GM21529 (cell line): ENCODE measurements at regions not wholly inside any gene's neighbourhood (a gene's known extent, or its start where the extent isn't known, plus 50 kb on each side); places are given as distances from the start of the nearest gene placed in this dataset.
"Not testable (repeated sequence)": the region's sequence is repeated elsewhere in the genome, so short reads cannot be mapped to it uniquely, and the experiment has no call there.

Experiments
- ATAC-seq: cut with Tn5 transposase; IDR thresholded peaks from one replicate; pipeline ENCODE4 v1.9.1; 2021; ENCODE audit not compliant: unreplicated experiment

DNA sequence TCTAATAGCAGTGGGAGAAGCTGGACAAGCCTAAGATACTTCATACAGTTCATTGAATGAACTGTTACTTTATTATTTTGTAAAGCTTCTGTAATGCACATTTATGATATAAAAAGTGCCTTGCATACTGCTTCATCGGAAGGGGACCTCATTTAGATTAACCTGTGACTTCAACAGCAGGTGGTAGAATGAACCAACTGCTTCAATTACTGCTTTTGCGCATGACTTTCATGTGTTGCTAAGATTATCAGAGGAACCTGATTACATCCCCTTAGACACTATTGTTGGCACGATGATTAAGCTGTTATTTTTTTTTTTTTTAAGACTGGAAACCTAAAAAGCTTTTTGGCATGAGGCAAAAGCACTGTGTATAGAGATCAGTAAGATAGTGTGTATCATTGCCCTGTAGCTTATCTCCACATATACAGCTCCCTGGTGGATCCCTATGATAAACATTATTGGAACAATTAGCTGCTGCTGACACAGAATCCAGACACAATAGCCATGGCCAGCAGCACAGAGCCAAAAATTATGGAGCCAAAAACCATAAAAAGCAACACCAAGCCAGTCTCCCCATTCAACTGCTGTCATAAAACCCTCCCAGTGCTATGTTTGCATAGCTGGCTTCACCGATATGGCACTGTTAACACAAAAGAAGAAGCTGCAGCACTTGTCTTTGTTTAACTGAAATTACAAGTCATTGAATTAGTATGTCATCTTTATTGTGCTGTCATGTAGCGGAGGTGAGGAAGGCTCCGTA, 731.6 kb upstream of the MMS22L start:
- no peak for ATAC-seq

DNA sequence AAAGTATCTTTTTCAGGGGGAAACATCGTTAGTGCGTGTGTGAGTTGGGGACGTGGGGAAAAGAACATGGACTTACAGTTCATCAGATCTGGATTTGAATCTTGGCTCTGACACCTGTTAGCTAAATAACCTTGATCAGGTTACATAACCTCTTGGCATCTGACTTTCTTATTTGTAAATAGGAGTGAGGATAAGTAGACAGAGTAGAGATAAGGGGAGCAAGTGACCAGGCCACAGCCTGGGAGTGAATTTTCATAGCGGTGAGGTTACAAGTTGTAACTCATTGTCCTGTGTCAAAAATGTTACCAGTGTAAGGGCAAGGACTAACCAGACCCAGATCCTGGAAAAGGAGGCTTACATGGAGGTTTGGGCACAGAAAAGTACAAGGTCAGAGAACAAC, 733.5 kb upstream of the MMS22L start:
- ATAC-seq, result no peak

DNA sequence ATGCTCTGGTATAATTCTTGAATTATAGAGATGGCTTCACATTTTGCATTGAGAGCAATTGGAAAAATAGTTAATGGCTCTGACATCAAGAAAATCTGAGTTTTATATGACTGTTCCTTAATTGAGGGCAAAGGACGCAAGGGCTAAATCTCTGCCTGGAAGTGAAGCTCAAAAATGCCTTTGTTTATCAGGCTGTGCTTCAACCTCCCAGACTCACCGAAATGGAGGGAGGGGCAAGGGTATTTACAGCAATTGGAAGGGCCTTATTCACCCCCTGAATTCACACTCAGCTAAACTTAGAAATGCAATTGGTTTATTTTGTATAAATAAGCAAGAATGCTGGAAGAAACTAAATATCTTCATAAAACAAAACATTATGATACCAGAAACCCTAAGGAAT, 737.2 kb upstream of the MMS22L start:
- ATAC-seq, result no peak

DNA sequence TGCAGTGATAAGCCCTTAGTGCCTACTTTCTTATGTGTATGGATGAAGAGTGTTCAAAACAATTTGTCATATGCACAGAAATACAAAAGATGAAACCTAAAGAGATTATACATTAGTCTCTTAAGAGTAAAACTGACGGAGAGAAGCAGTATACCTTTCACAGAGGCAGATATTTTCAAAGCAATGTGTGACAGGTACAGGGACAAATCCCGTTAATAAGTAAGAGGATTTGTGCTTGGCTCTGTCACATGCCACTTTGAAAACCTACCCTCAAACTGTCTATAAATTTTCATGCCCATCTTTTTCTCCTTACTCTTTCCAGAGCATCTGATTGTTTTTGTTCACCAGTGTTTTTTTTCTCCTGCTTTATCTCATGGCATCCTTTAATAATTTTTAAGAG, 741.3 kb upstream of the MMS22L start:
- ATAC-seq, result no peak

DNA sequence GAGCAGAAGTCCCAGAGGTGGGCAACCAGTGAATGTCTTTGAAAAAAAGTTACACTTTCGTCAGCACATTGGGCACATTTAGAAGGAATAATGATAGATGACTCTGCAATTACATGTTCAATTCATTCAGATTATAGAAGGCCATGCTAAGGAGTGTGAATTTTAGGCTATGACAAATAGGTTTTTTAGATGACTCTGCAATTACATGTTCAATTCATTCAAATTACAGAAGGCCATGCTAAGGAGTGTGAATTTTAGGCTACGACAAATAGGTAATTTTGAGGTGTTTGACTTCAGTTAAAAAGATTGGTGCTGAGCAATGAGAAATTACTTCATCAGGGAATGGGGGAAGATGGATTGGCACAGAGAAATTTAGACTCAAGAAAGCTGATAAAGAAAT, 744.9 kb upstream of the MMS22L start:
- ATAC-seq, result no peak

DNA sequence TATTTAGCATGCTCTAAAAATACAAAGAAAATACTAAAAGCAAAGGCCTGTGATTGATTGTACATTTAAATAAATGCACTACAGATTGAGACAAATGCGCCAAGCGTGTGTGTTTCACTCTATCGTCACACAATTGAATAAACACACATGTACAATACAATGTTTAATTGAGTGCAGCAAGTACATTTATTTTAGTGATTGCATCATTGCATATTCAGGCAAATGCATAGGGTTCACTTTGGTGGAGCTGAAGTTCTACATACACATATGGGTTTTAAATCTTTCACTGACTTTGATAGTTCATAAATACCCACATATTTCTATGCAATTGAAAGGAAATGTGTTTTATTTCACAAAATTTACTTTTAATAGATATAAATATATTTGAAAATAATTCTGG, 750.6 kb upstream of the MMS22L start:
- ATAC-seq, result no peak

DNA sequence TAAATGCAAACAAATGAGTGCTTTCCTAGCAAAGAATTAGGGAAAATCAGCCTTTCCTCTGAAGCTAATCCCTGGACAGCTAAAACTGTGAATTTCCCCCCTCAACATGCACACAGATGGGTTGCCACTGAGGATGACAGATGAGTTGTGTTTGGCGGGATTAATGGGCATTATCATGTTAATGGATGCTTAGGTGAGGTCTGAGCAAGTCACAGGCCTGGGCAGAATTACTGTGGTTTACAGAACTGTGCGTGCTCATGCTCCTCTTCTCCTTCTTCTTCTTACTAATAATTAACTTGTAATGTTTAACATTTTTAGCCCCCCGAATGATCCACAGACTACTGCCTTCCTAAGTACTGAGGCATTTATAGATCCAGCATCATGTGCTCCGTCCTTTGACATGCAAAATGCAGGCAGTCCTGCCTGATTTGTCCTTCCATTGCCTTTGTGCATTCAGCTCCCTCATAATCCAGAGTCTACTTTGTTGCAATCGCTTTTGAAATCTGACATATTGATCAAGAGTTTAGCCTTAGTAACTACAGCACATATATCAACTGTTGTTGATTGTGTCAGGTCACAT, 753.4 kb upstream of the MMS22L start:
- no peak for ATAC-seq

DNA sequence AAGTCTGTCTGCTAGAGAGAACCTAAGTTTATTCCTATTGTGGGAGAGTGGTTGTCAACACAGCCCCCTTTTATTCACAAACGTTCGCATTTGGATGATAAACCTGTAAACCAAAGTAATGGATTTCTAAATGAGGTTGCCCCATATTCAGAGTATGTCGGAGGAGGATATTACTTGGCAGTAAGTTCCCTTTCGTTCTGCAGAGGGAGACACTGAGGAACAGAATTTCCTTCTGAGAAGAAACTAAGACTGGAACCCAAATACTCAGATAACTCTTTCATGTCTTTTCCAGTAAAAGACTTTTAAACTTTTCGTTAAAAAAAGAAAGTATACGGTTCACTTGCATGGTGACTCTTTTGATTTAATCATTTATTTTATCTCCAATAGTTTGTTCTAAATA, 754.6 kb upstream of the MMS22L start:
- no peak for ATAC-seq

DNA sequence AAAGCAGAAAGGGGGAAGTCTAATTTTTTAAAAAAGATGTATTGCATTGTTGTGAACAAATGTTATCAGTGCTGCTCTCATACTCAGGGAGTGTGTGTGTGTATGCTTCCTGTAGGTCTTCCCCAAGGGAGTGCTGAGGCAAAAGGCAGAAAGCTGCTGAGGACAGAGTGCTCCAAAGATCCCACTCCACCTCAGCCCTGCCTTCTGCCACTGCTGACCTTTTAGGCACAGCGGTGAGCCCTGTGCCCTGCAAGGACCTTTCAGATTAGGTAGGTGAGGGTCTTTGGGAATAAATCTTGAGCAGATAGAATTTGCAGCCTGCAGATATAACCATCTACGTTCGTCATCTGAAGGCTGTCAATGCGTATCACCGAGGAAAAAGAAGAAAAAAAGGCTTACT, 756.4 kb upstream of the MMS22L start:
- no peak for ATAC-seq

DNA sequence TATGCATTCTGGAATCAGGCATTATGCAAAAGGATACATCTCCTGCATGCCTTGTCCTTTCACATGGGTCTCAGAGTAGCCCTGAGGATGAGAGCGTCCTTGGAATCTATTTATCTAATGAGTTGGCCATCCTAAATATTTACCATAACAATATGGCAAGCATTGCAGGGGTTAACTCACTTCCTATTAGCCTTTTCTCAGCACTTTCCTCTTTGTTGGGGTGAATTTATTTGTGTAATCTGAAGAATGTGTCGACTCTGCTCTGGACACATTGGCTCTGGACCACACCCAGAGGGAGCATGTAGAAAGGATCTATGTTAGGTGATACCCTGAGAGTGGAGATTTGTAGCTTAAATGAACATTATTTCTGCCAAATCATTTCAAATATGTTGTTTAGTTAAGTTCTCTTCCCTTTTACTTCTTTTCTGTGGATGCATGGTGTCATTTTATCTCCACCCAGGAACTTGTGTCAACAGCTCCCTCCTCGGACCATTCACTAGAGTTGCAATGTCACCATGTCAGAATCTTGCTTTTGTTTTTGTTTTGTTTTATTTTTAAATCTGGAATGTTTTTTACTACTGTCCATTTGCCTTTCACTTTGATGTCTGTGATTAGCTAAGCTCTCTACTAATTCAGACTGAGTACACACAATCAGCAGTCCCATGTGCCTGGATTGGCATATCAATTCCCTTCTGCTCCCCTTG, 757.0 kb upstream of the MMS22L start:
- no peak for ATAC-seq

DNA sequence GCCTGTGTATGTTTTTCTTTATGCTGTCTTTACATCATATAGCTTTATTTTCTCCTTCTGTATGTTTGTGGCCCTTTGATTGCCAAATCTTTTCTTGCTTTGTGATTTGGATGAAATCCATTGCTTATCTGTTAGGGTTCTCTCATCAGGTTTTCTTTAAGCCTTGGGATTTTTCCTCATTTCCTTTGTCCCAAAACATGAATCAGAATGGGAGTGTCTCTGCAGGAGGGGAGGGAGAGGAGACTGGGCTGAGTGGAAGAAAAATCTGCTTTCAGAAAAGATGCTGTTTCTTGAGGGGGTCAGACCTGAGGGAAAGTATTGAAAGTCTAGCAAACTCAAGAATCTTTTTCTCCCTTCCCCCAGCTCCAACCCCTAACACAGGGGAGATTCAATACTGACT, 758.0 kb upstream of the MMS22L start:
- no peak for ATAC-seq

DNA sequence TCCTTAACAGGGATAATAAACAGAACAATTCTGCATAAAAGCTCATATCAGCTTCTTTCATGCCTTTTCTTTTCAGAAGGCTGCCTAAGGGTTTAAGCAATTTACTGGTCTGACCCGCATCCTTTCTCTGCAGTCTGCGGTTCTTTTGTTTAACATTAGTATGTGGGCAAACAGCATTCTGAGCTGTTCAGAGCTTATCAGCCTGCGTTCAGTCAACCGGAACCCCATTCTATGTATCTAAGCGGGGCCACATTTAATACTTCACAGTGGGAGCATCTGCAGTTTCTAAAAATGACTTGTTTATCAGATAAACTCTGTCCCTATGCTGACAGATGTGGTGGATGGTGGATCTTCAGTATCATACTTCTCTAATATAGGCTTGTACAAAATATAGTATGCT, 758.9 kb upstream of the MMS22L start:
- ATAC-seq, result no peak

DNA sequence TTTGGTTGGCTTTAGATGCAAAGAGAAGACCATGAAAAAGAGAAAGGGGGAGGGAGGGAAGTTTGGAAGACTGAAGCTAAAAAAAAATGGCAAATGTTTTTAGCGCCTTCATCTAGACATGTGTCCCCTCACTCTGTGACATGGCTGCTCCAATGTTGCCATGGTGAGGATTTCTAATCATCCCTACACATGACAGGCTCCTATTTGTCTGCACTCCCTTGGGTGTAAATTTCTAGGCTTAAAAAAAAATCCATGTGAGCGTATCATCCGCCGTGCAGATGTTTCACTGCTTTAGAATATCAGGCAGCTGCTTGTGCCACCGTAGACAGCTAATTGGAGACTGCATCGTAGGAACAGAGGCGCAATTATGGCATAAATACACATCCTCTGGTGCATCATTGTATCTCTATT, 761.1 kb upstream of the MMS22L start:
- no peak for ATAC-seq

DNA sequence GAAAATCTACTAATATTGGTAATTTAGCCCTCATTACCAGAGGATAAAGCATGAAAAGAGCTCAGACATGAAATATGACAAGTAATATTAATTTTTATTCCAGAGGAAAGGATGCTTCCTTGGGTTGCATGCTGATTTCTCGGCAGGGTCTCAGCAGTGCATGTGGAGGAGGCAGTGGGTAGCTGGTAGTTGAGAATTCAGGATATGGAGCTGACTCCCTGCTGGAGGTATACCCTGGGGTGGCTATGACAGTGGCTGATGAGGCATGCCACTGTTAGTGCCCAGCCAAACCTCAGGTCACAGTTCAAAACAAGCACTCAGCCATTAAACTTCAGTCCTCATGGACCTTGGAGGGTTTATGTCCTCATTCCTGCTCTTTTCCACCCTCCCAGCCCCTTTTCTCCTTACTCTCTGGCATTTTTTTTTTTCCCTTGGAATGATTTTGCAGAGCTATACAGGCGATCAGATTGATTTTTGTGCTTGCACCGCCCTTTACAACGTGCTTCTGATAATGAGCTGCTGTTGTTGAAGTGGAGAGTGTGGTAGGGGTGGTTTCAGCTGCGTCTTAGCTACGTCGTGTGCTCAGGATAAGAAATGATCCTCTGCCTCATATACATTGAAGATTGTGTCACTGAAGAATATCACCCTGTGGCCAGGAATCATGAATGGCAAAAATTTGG, 761.9 kb upstream of the MMS22L start:
- ATAC-seq, result no peak

DNA sequence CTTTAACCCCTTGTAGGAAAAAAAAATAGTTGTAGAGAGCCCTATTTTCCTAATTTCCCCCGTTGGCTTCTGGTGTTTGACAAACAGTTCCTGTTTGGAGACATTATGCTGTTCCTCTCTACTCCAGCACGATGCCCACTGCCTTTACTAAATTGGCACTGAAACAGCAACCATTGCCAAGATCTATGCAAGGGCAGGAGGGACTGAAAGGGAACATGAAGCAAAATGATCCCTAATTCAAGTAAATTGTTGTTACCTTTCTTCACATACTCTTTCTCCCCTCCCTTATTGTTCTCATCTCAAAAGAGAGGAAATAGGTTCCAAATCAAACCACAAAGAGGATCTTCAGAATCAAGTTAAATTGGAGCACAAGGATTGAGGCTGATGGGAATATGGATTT, 764.1 kb upstream of the MMS22L start:
- no peak for ATAC-seq

DNA sequence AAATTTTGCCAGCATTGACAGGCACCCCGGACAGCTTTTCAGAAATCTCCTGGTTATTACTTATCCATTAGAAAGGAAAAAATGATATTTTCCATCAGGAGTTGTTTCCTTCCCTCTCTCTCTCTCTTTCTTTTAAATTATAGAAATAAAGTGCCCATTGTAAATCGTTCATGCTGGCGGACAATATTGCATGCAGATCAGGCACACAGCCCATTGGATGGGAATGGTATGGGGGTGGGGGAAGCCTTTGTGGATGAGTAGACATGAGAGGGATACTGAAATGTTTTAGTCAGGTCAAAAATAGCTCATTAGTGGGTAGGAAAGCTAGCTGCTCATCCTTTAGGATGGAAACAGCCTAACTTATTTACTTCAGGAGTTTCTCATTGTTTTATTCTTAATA, 764.9 kb upstream of the MMS22L start:
- ATAC-seq, result no peak

DNA sequence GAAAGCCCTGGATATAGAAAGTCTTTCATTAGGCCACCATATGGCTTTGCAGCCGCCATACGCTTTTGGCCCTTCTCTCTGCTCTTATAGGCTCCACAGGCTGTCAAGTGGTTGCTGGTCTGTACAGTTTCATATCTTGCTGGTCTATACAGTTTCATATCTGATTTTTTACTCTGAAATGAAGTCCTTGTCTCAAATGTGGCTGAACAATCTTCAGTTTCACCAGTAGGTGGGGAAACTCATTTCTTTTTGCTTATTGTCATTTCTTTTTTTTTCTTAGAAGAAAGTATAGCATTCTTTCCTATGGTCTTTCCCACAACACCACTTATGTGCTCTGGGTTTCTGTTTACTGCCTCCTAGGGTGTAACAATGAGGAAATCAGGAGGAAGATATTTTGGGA, 771.4 kb upstream of the MMS22L start:
- peak; percentile 74 for ATAC-seq

DNA sequence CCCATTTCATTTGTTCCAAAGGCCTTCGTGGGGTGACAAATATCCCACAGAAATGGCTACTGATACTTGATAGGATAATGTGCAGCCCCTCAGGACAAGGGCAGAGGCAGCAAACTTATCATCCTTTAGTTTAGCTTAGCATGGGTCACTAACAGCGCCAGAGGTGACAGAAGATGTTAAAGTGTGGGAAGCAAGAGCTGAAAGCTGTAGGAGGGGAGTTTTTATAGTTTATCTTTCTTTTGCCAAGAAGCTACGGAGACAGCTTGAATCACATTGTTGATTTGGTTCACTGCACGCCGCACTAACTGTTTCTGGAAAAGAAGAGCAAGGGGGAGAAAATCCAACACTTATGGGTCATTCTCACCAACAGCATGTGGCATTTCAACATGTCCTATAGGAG, 773.9 kb upstream of the MMS22L start:
- no peak for ATAC-seq

DNA sequence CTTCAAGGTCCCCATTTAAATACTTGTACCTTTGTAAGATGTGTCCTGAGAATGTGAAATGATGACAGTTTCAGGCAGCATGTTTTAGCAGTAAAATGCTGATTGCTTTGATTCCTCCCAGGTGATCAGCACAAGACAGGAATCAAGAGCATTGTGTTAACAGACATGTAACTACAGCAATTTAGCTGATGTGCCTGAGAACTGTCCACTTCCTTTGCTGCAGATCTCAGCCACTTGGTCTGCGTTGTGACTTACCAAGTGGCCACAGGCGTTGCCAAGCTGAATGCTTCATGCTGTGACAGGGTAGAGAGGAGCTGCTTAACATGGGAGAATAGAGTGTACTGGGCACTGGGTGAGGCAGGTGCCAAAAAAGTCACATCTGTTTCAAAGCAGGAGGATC, 767.0 kb upstream of the POU3F2 start:
- no peak for ATAC-seq

DNA sequence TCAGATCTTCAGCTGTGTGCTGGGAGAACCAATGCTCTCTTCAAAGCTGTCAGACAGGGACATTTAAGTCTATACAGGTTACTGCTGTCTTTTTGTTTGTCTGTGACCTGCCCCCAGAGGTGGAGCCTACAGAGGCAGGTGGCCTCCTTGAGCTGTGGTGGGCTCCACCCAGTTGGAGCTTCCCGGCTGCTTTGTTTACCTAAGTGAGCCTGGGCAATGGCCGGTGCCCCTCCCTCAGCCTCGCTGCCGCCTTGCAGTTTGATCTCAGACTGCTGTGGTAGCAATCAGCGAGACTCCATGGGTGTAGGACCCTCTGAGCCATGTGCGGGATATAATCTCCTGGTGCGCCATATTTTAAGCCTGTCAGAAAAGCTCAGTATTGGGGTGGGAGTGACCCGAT, 745.8 kb upstream of the POU3F2 start:
- not testable (repeated sequence) for ATAC-seq

DNA sequence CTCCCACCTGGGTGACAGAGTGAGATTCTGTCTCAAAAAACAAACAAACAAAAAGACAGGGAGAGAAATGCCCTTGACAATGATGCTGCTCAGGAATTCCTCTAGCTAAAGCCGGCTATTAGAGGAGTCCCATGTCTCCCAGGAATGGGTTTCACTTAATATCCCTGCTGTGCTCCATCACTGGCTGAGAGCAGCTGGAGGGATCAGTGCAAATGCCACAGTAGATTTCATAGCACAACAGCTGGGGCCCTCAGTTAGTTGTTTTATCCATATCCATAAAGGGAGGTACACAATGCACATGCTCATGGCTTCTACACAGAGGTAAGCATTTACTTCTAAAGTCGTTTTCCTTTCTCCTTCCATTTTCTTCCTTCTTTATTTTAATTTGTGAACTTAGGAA, 742.0 kb upstream of the POU3F2 start:
- ATAC-seq, result no peak

DNA sequence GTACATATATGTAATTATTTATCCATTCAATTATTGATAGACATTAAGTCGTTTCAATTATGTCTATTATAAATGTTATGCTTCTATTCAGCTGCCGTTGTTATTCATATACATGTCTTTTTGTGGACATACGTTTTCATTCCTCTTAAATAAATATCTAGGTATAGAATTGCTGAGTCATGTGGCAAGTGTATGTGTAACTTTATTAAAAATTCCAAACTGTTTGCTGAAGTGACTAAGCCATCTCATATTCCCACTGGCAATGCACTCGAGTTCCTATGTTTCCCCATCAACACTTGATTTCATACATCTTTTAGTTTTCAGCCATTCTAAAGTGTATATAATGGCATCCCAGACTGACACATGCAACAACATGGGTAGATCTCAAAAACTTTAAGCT, 739.7 kb upstream of the POU3F2 start:
- ATAC-seq, result no peak
